Stimulated activated CD8-positive, alpha-beta memory T cell treated with anti-CD3 and anti-CD28 coated beads, Interleukin-7, amount 100 ng/mL, for 4 hours (primary cell): ENCODE measurements at regions not wholly inside any gene's neighbourhood (a gene's known extent, or its start where the extent isn't known, plus 50 kb on each side); places are given as distances from the start of the nearest gene placed in this dataset.

Source experiments
- DNase-seq, 2 donors: peaks; one replicate each; pipeline ENCODE4 v3.0.0-alpha.2; 2020; ENCODE audit warnings: low read depth in 2 of 2

DNA sequence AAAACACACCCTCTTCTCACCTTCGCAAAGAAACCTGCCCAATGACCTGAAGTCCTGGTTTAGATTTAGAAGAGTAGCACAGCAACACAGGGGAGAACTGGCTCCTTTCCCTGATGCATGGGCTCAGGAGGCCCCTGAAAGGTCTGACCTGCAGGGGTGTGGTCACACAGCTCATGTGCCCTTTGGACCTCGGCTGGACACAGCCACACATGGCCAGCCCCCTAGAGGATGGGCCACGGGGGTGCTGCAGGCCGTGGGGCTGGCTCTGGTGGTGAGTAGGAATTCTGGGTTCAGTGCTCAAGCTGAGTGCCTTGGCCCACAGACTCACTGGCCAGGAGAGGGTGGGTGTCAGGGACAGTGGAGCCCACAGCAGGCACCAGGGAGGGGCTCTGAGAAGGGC, 118.5 kb upstream of the ADCY1 start:
- DNase-seq, result no peak

DNA sequence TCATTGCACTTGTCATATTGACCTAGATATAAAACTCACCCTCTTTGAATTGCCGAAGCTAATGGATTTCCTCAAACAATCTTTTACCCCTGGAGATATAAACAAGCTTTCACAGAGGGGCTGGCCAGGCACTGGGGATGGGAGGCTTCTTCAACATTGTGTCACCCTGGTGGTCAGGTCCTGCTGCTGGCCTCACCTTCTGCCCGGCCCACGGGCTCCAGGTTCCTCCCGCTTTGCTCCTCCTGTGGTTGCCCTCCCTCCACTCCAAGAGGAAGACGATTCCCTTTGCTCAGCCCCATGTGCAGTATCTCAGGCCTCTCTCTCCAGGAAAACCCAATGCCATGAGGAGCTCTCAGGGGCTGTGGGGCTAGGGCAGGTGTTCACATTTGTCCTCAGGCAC, 118.1 kb upstream of the ADCY1 start:
- no peak for DNase-seq

DNA sequence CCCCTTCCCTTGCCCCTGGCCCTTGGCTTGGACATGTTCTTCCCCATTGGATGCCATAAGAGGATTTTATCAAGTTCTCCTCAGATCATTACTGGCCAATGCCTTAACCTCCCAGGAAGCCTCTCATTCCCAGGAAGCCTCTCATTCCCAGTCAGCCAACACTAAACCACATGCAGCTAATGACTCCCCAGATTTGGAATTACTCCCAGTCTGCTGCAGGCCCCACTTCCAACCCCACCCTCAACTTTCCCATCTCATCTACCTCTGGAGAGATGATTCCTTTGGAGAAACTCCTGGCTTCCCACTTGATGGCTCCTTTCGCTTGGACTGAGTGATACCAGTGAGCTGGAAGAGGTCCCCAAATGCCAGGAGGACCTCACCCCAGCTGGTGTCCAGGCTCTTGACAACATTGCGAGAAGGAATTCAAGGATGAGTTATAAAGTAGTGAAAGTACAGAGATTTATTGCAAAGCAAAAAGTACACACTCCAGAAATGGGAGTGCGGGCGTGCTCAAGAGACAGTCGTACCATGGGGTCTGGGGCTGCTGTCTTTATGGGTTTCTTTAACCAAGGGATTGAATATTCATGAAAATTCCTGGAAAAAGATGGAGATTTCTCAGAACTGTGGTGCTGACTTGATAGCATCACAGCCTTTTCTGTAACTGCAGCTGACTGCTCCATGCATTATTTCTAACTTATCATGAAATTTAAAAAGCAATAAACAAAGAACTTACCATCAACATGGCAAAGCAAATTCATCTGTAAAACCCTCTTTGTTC, 117.2 kb upstream of the ADCY1 start:
- no peak for DNase-seq

DNA sequence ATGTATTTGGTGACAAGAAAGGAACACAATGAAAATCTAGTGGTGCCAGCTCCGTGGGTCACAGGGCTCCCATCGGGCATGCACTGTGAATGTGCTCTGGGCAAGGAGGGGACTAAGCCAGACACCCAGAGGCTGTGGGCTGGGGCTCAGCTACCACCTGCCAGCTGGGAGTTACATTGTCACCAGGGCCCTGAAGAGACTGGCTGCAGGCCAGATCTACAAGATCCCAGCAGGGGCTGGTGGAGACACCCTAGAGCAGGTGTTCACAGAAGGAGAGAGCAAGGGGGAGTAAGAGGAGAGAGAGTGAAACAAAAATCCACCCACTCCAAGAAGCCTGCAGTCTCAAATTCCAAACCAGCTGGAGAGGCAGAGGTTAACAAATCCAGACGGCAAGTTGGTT, 116.6 kb upstream of the ADCY1 start:
- DNase-seq, result no peak

DNA sequence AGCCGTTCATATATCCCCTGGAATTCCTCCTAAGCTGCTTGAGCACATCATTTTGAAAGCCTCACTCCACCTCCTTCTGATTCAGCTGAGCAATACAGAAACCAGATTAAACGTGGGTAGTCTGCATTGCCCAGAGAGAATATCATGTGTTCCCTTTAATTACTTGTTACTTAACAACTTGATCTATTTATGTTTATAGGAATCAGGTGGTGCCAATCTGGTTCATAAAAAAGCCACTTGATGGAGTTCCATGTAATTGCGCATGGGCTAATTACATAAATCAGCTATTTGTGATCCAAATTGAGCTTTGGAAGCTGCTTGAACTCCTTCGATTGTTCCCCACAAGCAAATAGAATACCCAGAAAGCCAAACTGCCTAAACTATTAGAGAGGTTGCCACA, 114.7 kb upstream of the ADCY1 start:
- DNase-seq, result no peak

GRCh38 chr7:45460379-45460778, 113.8 kb upstream of the ADCY1 start:
- DNase-seq, result no peak

DNA sequence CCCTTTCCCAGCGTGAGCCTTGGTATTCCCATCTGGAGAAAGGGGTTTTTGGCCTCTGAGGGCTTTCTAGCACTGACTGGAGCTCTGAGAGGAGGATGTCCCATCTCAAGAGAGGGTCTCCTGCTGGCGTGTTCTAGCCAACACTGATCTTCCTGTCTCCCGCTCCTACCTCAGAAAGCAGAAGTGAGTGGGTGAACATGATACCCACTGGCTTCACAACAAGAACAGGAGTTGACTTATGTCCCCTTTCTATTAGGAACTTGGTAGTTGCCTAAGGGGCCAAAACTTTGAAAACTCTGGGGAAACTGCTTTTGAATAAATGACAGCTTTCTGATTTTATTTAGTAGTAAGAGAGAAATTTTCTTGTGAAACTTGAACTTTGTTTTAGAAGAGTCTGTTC, 113.1 kb upstream of the ADCY1 start:
- no peak for DNase-seq

- DNase-seq, result no peak
Measured at GRCh38 chr7:45469103-45469502, 105.1 kb upstream of the ADCY1 start.

DNA sequence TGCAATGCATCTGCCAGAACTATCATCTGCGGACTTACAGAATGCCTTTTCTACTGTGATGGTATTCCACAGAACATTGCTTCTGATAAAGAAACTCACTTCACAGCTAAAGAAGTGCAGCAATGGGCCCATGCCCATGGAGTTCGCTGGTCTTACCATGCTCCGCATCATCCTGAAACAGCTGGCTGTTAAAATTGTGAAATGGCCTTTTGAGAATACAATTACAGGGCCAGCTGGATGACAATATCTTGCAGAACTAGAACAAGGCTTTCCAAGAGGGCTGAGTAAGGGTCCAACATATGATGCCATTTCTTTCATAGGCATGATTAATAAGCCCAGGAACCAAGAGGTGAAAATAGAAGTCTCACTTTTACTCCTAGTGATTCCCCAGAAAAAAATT, 104.1 kb upstream of the ADCY1 start:
- DNase-seq, result no peak

DNA sequence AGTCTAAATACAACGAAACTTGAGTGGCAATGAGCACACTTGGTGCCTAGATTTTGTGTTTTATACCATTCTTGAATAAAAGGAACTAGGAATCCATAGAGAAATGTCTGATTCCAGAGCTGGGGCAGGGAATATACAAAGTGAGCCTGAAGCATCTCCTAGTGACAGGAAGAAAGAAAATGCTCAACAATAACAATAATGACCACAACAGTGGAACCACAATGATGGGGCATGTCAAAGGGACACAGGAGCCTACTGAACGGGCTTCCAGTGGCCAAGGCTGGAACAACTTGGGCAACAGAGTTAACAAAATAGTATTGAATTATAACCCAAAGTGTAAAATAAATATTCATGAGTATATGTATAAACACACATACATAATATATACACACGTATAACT, 94.4 kb upstream of the ADCY1 start:
- no peak for DNase-seq

- no peak for DNase-seq
Measured at GRCh38 chr7:45482451-45482850, 91.7 kb upstream of the ADCY1 start.

- no peak for DNase-seq
Measured at GRCh38 chr7:45484094-45484493, 90.1 kb upstream of the ADCY1 start.

DNA sequence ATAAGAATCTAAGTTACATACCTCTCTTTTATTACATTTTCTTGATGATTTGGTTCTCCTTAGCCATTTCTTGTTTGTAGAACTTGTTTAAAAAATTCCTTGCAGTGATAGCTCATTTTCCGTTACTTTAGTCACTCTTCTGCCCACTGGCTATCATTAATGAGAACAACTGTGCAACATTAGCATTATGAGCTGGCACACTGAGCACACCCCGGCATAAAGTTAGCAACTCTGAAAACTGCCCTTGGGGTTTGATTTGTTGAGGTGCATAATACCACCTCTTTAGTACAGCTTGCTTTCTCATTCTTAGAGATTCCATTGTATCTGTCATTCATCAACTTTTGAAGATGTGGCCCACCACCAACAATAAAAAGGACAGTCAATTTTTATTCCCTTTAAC, 87.6 kb upstream of the ADCY1 start:
- no peak for DNase-seq

DNA sequence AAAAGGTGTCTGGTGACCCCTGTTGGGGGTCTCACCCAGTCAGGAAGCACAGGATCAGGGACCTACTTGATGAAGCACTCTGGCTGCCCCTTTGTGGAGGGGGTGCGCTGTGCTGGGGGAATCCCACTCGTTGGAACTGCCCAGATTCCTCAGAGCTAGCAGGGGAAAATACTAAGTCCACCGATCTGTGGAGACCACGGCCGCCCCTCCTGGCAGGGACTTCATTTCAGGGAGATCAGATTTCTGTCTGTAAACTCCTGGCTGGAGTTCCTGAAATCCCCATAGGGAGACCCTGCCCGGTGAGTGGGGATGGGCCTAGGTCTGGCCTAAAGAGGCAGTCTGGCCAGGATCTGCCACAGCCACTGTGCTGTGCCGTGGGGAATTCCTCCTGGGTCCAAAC, 79.3 kb upstream of the ADCY1 start:
- no peak for DNase-seq

DNA sequence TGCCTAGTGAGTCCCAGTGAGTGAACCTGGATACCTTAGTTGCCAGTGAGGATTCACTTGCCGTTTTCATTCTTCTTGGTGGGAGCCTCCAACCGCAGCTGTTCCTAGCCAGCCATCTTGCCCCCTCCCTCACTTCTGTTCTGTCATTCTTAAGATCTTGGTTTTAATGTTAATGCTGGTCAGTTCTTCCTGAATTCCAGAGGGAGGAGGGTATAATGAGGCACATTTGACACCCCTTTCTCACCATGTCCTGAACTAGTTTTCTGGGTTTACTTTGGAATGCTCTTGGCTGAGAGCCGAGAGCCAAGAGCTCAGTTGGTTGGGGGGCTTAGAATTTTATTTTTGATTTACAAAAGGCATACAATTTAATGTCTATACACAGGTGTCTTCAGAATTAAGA, 78.5 kb upstream of the ADCY1 start:
- DNase-seq, result no peak

DNA sequence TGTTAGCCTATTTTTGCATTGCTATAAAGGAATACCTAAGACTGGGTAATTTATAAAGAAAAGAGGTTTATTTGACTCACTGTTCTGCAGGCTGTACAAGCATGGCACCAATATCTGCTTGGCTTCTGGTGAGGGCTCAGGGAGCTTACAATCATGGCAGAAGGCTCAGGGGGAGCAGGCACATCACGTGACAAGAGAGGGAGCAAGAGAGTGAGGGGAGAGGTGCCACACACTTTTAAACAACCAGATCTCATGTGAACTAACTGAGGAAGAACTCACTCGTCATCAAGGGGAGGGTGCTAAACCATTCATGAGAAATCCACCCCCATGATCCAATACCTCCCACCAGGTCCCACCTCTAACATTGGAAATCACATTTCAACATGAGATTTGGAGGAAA, 73.9 kb upstream of the ADCY1 start:
- no peak for DNase-seq

DNA sequence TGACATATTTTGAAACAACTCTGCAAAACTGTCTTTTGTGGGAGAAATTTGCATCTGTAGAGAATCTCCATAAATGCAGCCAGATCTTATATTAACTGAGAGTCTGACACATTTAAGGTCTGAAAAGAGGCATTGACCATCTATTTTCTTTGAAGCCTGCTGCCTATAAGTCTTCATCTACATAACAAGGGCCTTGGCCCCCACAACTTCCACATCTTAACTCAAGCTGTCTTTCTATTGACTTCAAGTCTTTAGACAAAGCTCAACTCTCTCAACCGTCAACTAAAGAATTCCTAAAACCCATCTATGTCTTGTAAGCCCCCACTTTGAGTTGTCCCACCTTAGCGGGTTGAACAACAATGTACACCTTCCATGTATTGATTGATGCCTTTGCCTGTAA, 72.4 kb upstream of the ADCY1 start:
- DNase-seq, result no peak

- DNase-seq, result no peak
Measured at GRCh38 chr7:45506059-45506458, 68.1 kb upstream of the ADCY1 start.

DNA sequence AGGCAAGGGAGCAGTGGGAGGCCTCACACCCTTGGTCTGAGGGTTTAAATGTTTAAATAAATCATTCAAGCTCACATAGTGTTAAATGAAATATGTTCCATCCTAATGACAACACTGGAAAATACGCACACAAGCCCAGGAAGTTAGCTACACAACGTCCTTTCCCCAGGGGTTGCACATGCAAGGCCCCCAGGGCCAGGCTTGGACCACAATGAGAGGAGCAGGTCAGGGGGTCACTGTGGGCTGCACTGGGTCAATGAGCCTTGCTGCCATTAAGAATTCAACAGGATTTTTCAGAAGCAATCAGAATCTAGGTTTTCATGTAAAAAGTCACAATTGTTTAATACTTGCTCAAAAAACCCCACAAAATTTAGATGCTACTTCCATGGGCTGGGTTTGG, 64.9 kb upstream of the ADCY1 start:
- DNase-seq, result no peak

DNA sequence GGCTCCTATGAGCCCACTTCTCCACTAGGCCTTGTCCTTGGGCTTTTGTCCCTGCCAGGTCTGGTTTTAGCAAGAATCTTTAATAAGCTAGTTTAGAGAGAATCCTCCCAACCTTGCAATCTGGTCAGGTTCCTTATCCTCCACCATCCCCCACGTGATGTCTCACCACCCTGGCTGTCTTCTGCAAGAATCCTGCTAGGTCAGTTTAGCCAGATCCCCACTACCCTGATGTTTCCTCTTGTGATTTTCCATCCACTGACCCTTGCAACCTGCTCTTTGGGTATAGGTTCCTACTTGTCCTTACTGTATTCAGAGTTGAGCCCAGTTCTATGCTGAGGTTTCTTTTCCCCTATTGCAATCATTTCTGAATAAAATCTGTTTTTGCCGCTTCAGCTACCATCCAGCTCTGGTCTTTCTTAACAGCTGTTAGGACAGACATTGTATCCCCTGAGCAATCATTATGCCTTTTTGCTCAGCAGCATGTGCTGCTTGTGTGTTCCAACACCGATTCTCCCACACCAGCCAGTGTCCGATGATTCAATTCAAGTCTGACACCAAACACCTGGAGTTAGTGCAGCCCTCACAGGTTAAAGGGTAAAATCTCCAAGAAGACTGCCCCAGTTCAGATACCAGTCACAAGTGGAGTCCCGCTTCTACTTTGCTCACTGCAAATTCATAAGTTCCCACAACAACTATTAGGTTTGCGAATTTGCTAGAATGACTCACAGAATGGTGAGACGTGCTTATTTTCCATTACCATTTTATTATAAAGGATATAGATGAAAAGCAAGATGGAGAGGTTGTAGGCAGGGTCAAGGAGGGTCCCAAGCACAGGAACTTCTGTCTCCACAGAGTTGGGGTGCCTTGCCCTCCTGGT, 62.2 kb upstream of the ADCY1 start:
- DNase-seq, result no peak

GRCh38 chr7:45514944-45515343, 59.2 kb upstream of the ADCY1 start:
- DNase-seq, result no peak

DNA sequence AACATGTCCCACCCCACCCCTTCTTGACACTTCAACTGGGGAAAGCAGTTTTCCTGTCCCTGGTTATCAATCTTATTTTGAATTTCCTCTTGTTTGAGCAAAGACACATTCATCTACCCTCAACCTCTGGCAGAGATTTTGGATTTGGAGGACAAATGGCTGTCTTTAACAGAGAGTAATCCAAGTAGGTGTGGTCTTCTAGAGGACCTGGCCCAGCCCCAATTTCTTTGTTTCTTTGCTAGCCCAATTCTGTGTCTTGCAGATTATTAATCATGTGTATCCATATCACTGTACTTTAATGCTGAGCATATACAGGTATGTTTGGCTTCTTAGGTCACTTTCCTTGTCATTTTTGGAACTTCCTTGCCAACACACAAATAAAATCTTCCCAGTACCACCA, 58.8 kb upstream of the ADCY1 start:
- no peak for DNase-seq
